ENCODE measurements at regions not wholly inside any gene's neighbourhood (a gene's known extent, or its start where the extent isn't known, plus 50 kb on each side); places are given as distances from the start of the nearest gene placed in this dataset.
"Not testable (repeated sequence)": the region's sequence is repeated elsewhere in the genome, so short reads cannot be mapped to it uniquely, and the experiment has no call there.

- DNase-seq (ENCODE audit: low read depth in 4 of 4, low spot score in 3 of 4), result not testable (repeated sequence)
These were observed 51.0 kb upstream of the UBE2Q2 start for GRCh38 chr15:75792236-75792635.

GRCh38 chr15:75791337-75791713 is 51.9 kb upstream of the UBE2Q2 start:
- no peak for DNase-seq (ENCODE audit: low read depth in 4 of 4, low spot score in 3 of 4)

GRCh38 chr15:75790631-75791336 is 52.5 kb upstream of the UBE2Q2 start:
- DNase-seq (ENCODE audit: low read depth in 4 of 4, low spot score in 3 of 4), result no peak

- no peak for DNase-seq (ENCODE audit: low read depth in 4 of 4, low spot score in 3 of 4)
These were observed 56.7 kb upstream of the UBE2Q2 start for GRCh38 chr15:75786575-75786947.

- DNase-seq (ENCODE audit: low read depth in 4 of 4, low spot score in 3 of 4), result peak in 3 of 4 donors; percentile 20 to 42 (median 22)
These were observed 57.3 kb upstream of the UBE2Q2 start for GRCh38 chr15:75785771-75786574.

GRCh38 chr15:75784511-75785480 is 58.5 kb upstream of the UBE2Q2 start:
- not testable (repeated sequence) for DNase-seq (ENCODE audit: low read depth in 4 of 4, low spot score in 3 of 4)

- not testable (repeated sequence) for DNase-seq (ENCODE audit: low read depth in 4 of 4, low spot score in 3 of 4)
These were observed 59.7 kb upstream of the UBE2Q2 start for GRCh38 chr15:75783566-75783965.

- DNase-seq (ENCODE audit: low read depth in 4 of 4, low spot score in 3 of 4), result no peak
These were observed 60.3 kb upstream of the UBE2Q2 start for GRCh38 chr15:75782926-75783325.

GRCh38 chr15:75780995-75781394 is 62.3 kb upstream of the UBE2Q2 start:
- not testable (repeated sequence) for DNase-seq (ENCODE audit: low read depth in 4 of 4, low spot score in 3 of 4)

- DNase-seq (ENCODE audit: low read depth in 4 of 4, low spot score in 3 of 4), result no peak
These were observed 63.7 kb upstream of the UBE2Q2 start for GRCh38 chr15:75779504-75779903.

GRCh38 chr15:75776871-75777610 is 64.4 kb upstream of the CSPG4 start:
- DNase-seq (ENCODE audit: low read depth in 4 of 4, low spot score in 3 of 4), result not testable (repeated sequence)

- no peak for DNase-seq (ENCODE audit: low read depth in 4 of 4, low spot score in 3 of 4)
These were observed 63.4 kb upstream of the CSPG4 start for GRCh38 chr15:75776065-75776423.

- DNase-seq (ENCODE audit: low read depth in 4 of 4, low spot score in 3 of 4), result no peak
These were observed 62.8 kb upstream of the CSPG4 start for GRCh38 chr15:75775296-75776064.

- not testable (repeated sequence) for DNase-seq (ENCODE audit: low read depth in 4 of 4, low spot score in 3 of 4)
These were observed 61.3 kb upstream of the CSPG4 start for GRCh38 chr15:75773974-75774373.

GRCh38 chr15:75771054-75771453 is 58.4 kb upstream of the CSPG4 start:
- not testable (repeated sequence) for DNase-seq (ENCODE audit: low read depth in 4 of 4, low spot score in 3 of 4)

- no peak for DNase-seq (ENCODE audit: low read depth in 4 of 4, low spot score in 3 of 4)
These were observed 57.5 kb upstream of the CSPG4 start for GRCh38 chr15:75770131-75770530.

GRCh38 chr15:75768526-75768925 is 55.9 kb upstream of the CSPG4 start:
- not testable (repeated sequence) for DNase-seq (ENCODE audit: low read depth in 4 of 4, low spot score in 3 of 4)

- not testable (repeated sequence) for DNase-seq (ENCODE audit: low read depth in 4 of 4, low spot score in 3 of 4)
These were observed 53.1 kb upstream of the CSPG4 start for GRCh38 chr15:75765551-75766305.

Data from right renal pelvis (tissue), 4 donors.